Fibroblast of lung (primary cell): ENCODE measurements at regions not wholly inside any gene's neighbourhood (a gene's known extent, or its start where the extent isn't known, plus 50 kb on each side); places are given as distances from the start of the nearest gene placed in this dataset.

Experiments
- DNase-seq, 2 donors: peaks; one replicate each; pipeline versions ENCODE4 v3.0.0 to v3.0.0-alpha.2; 2010; ENCODE audit warnings: low read depth in 2 of 2
- H2AFZ ChIP-seq: 2 replicates; pipeline ENCODE4 v1.5.1; 2012; ENCODE audit warnings: low read length, control low read depth, inconsistent platforms
- H3K27ac ChIP-seq: 2 replicates; pipeline ENCODE4 v1.5.1; 2011; ENCODE audit warnings: low read length, control low read depth; ENCODE audit not compliant: insufficient read depth
- H3K27me3 ChIP-seq: 2 replicates; pipeline ENCODE4 v1.5.1; 2011; ENCODE audit warnings: mild to moderate bottlenecking, low read length; ENCODE audit not compliant: control insufficient read depth, insufficient read depth
- H3K36me3 ChIP-seq: 2 replicates; pipeline ENCODE4 v1.5.1; 2011; ENCODE audit warnings: low read length; ENCODE audit not compliant: control insufficient read depth, insufficient read depth
- H3K4me1 ChIP-seq: 2 replicates; pipeline ENCODE4 v1.5.1; 2011; ENCODE audit warnings: low read length; ENCODE audit not compliant: control insufficient read depth, insufficient read depth; ENCODE audit errors: extremely low read depth
- H3K4me2 ChIP-seq: 2 replicates; pipeline ENCODE4 v1.5.1; 2011; ENCODE audit warnings: low read length, control low read depth; ENCODE audit not compliant: insufficient read depth; ENCODE audit errors: extremely low read depth
- H3K4me3 ChIP-seq, 4 experiments: fragments of 200-600 bp in 1 of 4; sonication (generic) in 1 of 4; replicated peaks in 1 of 4; 2 replicates each; pipeline ENCODE4 v1.5.1; 2011 to 2016; ENCODE audit warnings: low read length in 4 of 4, low read depth in 3 of 4, mild to moderate bottlenecking in 3 of 4, control low read depth in 2 of 4, inconsistent platforms in 1 of 4, mixed read lengths in 1 of 4; ENCODE audit not compliant: insufficient read depth in 1 of 4; ENCODE audit errors: control extremely low read depth in 1 of 4
- H3K79me2 ChIP-seq: 2 replicates; pipeline ENCODE4 v1.5.1; 2012; ENCODE audit warnings: mild to moderate bottlenecking, low read length, inconsistent platforms; ENCODE audit not compliant: control insufficient read depth, insufficient read depth
- H3K9ac ChIP-seq: 2 replicates; pipeline ENCODE4 v1.5.1; 2011; ENCODE audit warnings: mild to moderate bottlenecking, low read length, control low read depth; ENCODE audit not compliant: insufficient read depth
- H3K9me3 ChIP-seq: 2 replicates; pipeline ENCODE4 v1.5.1; 2012; ENCODE audit warnings: low read depth, low read length; ENCODE audit not compliant: control insufficient read depth, insufficient read depth
- H4K20me1 ChIP-seq: 2 replicates; pipeline ENCODE4 v1.5.1; 2011; ENCODE audit warnings: low read length; ENCODE audit not compliant: control insufficient read depth, insufficient read depth; ENCODE audit errors: extremely low read depth
- CTCF ChIP-seq, 2 donors: IDR thresholded peaks in 1 of 2; conservative IDR thresholded peaks in 1 of 2; 1 replicate in 1 of 2; 2 replicates in 1 of 2; pipeline ENCODE4 v1.5.1; 2011 to 2012; ENCODE audit warnings: low read length in 2 of 2, control low read depth in 1 of 2, inconsistent platforms in 1 of 2, low read depth in 1 of 2, mild to moderate bottlenecking in 1 of 2
- EZH2 ChIP-seq: IDR thresholded peaks from 2 replicates; pipeline ENCODE4 v1.5.1; 2012; ENCODE audit warnings: low read length, control low read depth, mild to moderate bottlenecking; ENCODE audit errors: missing control alignments

GRCh38 chr6:80642452-80642851 lies 536.0 kb downstream of the BCKDHB start:
- H3K4me3 ChIP-seq: no peak overlapping the region
- no peak overlapping the region for H3K9ac ChIP-seq
- H3K79me2 ChIP-seq: no peaks in the 10 kb centered on the region
- DNase-seq: peak; percentile 33 to 73
- no peaks in the 10 kb centered on the region for H3K9me3 ChIP-seq
- H3K27me3 ChIP-seq: no peaks in the 10 kb centered on the region
- peaks cover 10% of the 10 kb centered on the region for H3K4me1 ChIP-seq
- no peak overlapping the region for H2AFZ ChIP-seq
- H3K27ac ChIP-seq: no peak overlapping the region
- TF ChIP-seq EZH2 (no peak), CTCF (conservative IDR thresholded peaks at IDR 0.05 in 1 of 2, IDR thresholded peaks at IDR 0.05 in 1 of 2; ENCODE audit: low read depth in 1 of 2, low read length in 2 of 2) (no peak)
- H4K20me1 ChIP-seq: no peaks in the 10 kb centered on the region
- H3K36me3 ChIP-seq: no peaks in the 10 kb centered on the region
- no peak overlapping the region for H3K4me2 ChIP-seq

- no peak for TF ChIP-seq EZH2
- TF ChIP-seq CTCF (conservative IDR thresholded peaks at IDR 0.05 in 1 of 2, IDR thresholded peaks at IDR 0.05 in 1 of 2; ENCODE audit: low read depth in 1 of 2, low read length in 2 of 2): no peak
- H3K79me2 ChIP-seq: no peaks in the 10 kb centered on the region
- H3K36me3 ChIP-seq: no peaks in the 10 kb centered on the region
- no peak overlapping the region for H3K4me3 ChIP-seq
- H3K9me3 ChIP-seq: no peaks in the 10 kb centered on the region
- H3K9ac ChIP-seq: no peak overlapping the region
- peaks cover 10% of the 10 kb centered on the region for H3K4me1 ChIP-seq
- H3K27ac ChIP-seq: peak overlapping the region; percentile 26
- H3K4me2 ChIP-seq: no peak overlapping the region
- no peak overlapping the region for H2AFZ ChIP-seq
- peak in 1 of 2 donors; percentile 55 for DNase-seq
- no peaks in the 10 kb centered on the region for H3K27me3 ChIP-seq
- H4K20me1 ChIP-seq: no peaks in the 10 kb centered on the region
These were observed 535.1 kb downstream of the BCKDHB start for GRCh38 chr6:80641591-80641990.

GRCh38 chr6:80640176-80640575 lies 533.7 kb downstream of the BCKDHB start:
- no peak overlapping the region for H3K4me2 ChIP-seq
- H4K20me1 ChIP-seq: no peaks in the 10 kb centered on the region
- no peak overlapping the region for H2AFZ ChIP-seq
- H3K27ac ChIP-seq: no peak overlapping the region
- H3K4me1 ChIP-seq: peaks cover 10% of the 10 kb centered on the region
- no peaks in the 10 kb centered on the region for H3K36me3 ChIP-seq
- no peak overlapping the region for H3K9ac ChIP-seq
- H3K27me3 ChIP-seq: no peaks in the 10 kb centered on the region
- no peaks in the 10 kb centered on the region for H3K79me2 ChIP-seq
- H3K9me3 ChIP-seq: no peaks in the 10 kb centered on the region
- no peak for DNase-seq
- no peak for TF ChIP-seq EZH2
- TF ChIP-seq CTCF (conservative IDR thresholded peaks at IDR 0.05 in 1 of 2, IDR thresholded peaks at IDR 0.05 in 1 of 2; ENCODE audit: low read depth in 1 of 2, low read length in 2 of 2): no peak
- no peak overlapping the region for H3K4me3 ChIP-seq
